ENCODE measurements at regions not wholly inside any gene's neighbourhood (a gene's known extent, or its start where the extent isn't known, plus 50 kb on each side); places are given as distances from the start of the nearest gene placed in this dataset.

DNA sequence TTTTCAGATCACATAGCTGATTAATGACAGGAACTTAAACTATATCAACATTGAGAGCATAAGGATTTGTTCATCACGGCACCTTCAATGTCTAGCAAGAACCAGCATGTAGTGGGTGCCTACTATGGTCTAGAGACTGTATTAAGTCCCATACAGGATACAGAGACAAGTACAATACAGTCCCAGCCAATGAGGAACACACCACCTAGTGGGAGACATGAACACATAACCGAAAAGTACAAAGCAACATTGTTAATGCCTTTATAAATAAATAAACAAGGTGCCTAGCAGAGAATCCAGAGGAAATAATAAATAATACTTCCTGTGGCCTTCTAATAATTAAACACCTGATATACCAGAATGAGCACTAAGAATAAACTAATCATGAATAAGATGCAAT lies 87.7 kb upstream of the OPCML start:
- TF ChIP-seq POLR2A (IDR thresholded peaks at IDR 0.05; ENCODE audit: low read length) (no peak), MYC (IDR thresholded peaks at IDR 0.05; ENCODE audit: borderline replicate concordance, low read length) (no peak), RAD21 (conservative IDR thresholded peaks at IDR 0.05 in 1 of 2, IDR thresholded peaks at IDR 0.05 in 1 of 2) (0 out of 5 replicates have a peak, but pooled peaks of 1 of the 2 experiments have one; percentile 4), CBX2 (IDR thresholded peaks at IDR 0.05; ENCODE audit: borderline replicate concordance, low read depth) (no peak), KDM1A (IDR thresholded peaks at IDR 0.05; ENCODE audit: low read depth) (no peak), CHD4 (IDR thresholded peaks at IDR 0.05; ENCODE audit: borderline replicate concordance) (no peak)
- TF ChIP-seq, protein P1, sequence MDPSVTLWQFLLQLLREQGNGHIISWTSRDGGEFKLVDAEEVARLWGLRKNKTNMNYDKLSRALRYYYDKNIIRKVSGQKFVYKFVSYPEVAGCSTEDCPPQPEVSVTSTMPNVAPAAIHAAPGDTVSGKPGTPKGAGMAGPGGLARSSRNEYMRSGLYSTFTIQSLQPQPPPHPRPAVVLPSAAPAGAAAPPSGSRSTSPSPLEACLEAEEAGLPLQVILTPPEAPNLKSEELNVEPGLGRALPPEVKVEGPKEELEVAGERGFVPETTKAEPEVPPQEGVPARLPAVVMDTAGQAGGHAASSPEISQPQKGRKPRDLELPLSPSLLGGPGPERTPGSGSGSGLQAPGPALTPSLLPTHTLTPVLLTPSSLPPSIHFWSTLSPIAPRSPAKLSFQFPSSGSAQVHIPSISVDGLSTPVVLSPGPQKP (IDR thresholded peaks at IDR 0.05; ENCODE audit: low read depth, low read length): no peak
- TF ChIP-seq, protein P2, sequence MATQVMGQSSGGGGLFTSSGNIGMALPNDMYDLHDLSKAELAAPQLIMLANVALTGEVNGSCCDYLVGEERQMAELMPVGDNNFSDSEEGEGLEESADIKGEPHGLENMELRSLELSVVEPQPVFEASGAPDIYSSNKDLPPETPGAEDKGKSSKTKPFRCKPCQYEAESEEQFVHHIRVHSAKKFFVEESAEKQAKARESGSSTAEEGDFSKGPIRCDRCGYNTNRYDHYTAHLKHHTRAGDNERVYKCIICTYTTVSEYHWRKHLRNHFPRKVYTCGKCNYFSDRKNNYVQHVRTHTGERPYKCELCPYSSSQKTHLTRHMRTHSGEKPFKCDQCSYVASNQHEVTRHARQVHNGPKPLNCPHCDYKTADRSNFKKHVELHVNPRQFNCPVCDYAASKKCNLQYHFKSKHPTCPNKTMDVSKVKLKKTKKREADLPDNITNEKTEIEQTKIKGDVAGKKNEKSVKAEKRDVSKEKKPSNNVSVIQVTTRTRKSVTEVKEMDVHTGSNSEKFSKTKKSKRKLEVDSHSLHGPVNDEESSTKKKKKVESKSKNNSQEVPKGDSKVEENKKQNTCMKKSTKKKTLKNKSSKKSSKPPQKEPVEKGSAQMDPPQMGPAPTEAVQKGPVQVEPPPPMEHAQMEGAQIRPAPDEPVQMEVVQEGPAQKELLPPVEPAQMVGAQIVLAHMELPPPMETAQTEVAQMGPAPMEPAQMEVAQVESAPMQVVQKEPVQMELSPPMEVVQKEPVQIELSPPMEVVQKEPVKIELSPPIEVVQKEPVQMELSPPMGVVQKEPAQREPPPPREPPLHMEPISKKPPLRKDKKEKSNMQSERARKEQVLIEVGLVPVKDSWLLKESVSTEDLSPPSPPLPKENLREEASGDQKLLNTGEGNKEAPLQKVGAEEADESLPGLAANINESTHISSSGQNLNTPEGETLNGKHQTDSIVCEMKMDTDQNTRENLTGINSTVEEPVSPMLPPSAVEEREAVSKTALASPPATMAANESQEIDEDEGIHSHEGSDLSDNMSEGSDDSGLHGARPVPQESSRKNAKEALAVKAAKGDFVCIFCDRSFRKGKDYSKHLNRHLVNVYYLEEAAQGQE (IDR thresholded peaks at IDR 0.05): no peak
- TF ChIP-seq, protein P3, sequence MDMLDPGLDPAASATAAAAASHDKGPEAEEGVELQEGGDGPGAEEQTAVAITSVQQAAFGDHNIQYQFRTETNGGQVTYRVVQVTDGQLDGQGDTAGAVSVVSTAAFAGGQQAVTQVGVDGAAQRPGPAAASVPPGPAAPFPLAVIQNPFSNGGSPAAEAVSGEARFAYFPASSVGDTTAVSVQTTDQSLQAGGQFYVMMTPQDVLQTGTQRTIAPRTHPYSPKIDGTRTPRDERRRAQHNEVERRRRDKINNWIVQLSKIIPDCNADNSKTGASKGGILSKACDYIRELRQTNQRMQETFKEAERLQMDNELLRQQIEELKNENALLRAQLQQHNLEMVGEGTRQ (IDR thresholded peaks at IDR 0.05): no peak
- TF ChIP-seq, protein P4, sequence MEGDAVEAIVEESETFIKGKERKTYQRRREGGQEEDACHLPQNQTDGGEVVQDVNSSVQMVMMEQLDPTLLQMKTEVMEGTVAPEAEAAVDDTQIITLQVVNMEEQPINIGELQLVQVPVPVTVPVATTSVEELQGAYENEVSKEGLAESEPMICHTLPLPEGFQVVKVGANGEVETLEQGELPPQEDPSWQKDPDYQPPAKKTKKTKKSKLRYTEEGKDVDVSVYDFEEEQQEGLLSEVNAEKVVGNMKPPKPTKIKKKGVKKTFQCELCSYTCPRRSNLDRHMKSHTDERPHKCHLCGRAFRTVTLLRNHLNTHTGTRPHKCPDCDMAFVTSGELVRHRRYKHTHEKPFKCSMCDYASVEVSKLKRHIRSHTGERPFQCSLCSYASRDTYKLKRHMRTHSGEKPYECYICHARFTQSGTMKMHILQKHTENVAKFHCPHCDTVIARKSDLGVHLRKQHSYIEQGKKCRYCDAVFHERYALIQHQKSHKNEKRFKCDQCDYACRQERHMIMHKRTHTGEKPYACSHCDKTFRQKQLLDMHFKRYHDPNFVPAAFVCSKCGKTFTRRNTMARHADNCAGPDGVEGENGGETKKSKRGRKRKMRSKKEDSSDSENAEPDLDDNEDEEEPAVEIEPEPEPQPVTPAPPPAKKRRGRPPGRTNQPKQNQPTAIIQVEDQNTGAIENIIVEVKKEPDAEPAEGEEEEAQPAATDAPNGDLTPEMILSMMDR (IDR thresholded peaks at IDR 0.05): no peak

Measured in A549 (cell line).